HS-27A (cell line): ENCODE measurements at regions not wholly inside any gene's neighbourhood (a gene's known extent, or its start where the extent isn't known, plus 50 kb on each side); places are given as distances from the start of the nearest gene placed in this dataset.

Source experiments
- DNase-seq: peaks from one replicate; pipeline ENCODE4 v3.0.0-alpha.2; 2012; ENCODE audit warnings: low read depth, missing footprints

GRCh38 chr13:83935566-83935965 lies 53.3 kb upstream of the SLITRK1 start:
- no peak for DNase-seq
